ENCODE measurements at regions not wholly inside any gene's neighbourhood (a gene's known extent, or its start where the extent isn't known, plus 50 kb on each side); places are given as distances from the start of the nearest gene placed in this dataset.

DNA sequence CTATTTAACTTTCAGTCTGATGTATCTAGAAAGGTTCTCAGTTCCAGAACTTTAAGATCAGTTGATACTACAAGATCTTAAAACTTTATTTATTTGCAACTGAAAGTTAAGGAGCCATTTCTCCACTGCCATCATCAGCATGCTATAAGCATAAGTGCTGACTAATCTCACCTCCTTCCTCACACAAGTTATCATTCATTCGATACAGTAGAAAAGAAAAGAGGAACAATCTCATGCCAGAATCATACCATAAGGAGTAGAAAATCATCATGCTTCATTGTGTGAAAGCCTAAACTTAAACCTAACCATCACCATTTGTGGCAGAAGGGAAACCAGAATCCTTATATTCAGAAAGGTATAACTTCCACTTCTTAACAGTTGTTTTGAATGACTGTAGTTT, 176.6 kb upstream of the NRXN1 start:
- H3K9me2 ChIP-seq (ENCODE audit: insufficient read depth), result 0 out of 2 replicates have a peak, but pooled peaks cover 4% of the 10 kb centered on the region
- no peaks in the 10 kb centered on the region for H3K36me3 ChIP-seq (ENCODE audit: low read depth)
- no peaks in the 10 kb centered on the region for H3K79me2 ChIP-seq (ENCODE audit: low read depth)
- no peaks in the 10 kb centered on the region for H3F3A ChIP-seq (ENCODE audit: insufficient read depth, low read depth)
- TF ChIP-seq EZH2 (IDR thresholded peaks at IDR 0.05; ENCODE audit: low read depth), result no peak
- TF ChIP-seq, protein P1, sequence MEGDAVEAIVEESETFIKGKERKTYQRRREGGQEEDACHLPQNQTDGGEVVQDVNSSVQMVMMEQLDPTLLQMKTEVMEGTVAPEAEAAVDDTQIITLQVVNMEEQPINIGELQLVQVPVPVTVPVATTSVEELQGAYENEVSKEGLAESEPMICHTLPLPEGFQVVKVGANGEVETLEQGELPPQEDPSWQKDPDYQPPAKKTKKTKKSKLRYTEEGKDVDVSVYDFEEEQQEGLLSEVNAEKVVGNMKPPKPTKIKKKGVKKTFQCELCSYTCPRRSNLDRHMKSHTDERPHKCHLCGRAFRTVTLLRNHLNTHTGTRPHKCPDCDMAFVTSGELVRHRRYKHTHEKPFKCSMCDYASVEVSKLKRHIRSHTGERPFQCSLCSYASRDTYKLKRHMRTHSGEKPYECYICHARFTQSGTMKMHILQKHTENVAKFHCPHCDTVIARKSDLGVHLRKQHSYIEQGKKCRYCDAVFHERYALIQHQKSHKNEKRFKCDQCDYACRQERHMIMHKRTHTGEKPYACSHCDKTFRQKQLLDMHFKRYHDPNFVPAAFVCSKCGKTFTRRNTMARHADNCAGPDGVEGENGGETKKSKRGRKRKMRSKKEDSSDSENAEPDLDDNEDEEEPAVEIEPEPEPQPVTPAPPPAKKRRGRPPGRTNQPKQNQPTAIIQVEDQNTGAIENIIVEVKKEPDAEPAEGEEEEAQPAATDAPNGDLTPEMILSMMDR (conservative IDR thresholded peaks at IDR 0.05), result no peak
- H3K4me2 ChIP-seq, result no peak overlapping the region
- H3K9me3 ChIP-seq (ENCODE audit: insufficient read depth, low read depth), result no peaks in the 10 kb centered on the region
- BruUV-seq (replicated peaks), result no TSS peak
- DNase-seq, result no peak
- POLR2A ChIA-PET (ENCODE audit: unreplicated experiment), result no interaction called here
- H3K27ac ChIP-seq, result no peak overlapping the region
- intact Hi-C loops (cut with micrococcal nuclease; ENCODE audit: unreplicated experiment), result no loop called here
- CTCF ChIA-PET, result no interaction called here
- H3K4me3 ChIP-seq, result no peak overlapping the region
- no peaks in the 10 kb centered on the region for H4K20me1 ChIP-seq (ENCODE audit: insufficient read depth)
- H2AFZ ChIP-seq, result no peak overlapping the region
- no peaks in the 10 kb centered on the region for H3K27me3 ChIP-seq (ENCODE audit: insufficient read depth, low read depth)
- H3K4me1 ChIP-seq (replicated peaks; ENCODE audit: insufficient read depth), result no peaks in the 10 kb centered on the region

DNA sequence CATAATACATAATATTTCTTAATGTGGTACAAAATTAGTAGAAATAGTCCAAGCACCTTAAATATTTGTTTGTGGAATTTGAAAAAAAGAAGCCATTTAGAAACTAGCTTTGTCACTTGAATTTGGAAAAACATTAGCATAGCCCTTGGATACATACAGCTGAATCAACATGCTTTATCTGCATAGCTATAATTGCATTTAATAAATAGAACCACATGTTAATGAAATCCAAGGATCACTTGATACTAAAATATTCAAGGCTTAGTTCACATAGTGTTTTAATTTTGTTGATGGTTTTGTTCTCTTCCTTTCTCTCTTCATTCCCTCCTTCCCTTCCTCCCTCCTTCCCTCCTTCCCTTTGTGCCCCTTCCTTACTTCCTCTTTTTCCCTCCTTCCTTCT, 169.4 kb upstream of the NRXN1 start:
- no peak for DNase-seq
- H3K36me3 ChIP-seq (ENCODE audit: low read depth), result no peaks in the 10 kb centered on the region
- BruUV-seq (replicated peaks), result no TSS peak
- H3K4me1 ChIP-seq (replicated peaks; ENCODE audit: insufficient read depth), result no peaks in the 10 kb centered on the region
- H3F3A ChIP-seq (ENCODE audit: insufficient read depth, low read depth), result no peaks in the 10 kb centered on the region
- no peak overlapping the region for H3K27ac ChIP-seq
- H3K4me2 ChIP-seq, result no peak overlapping the region
- ChIA-PET POLR2A (ENCODE audit: unreplicated experiment) (no interaction called here), CTCF (no interaction called here)
- no peaks in the 10 kb centered on the region for H3K27me3 ChIP-seq (ENCODE audit: insufficient read depth, low read depth)
- H3K9me3 ChIP-seq (ENCODE audit: insufficient read depth, low read depth), result no peaks in the 10 kb centered on the region
- no peak overlapping the region for H2AFZ ChIP-seq
- H3K9me2 ChIP-seq (ENCODE audit: insufficient read depth), result no peaks in the 10 kb centered on the region
- intact Hi-C loops (cut with micrococcal nuclease; ENCODE audit: unreplicated experiment), result no loop called here
- no peaks in the 10 kb centered on the region for H3K79me2 ChIP-seq (ENCODE audit: low read depth)
- TF ChIP-seq, protein P1 (conservative IDR thresholded peaks at IDR 0.05), result no peak
- no peak for TF ChIP-seq EZH2 (IDR thresholded peaks at IDR 0.05; ENCODE audit: low read depth)
- H3K4me3 ChIP-seq, result no peak overlapping the region
- no peaks in the 10 kb centered on the region for H4K20me1 ChIP-seq (ENCODE audit: insufficient read depth)

DNA sequence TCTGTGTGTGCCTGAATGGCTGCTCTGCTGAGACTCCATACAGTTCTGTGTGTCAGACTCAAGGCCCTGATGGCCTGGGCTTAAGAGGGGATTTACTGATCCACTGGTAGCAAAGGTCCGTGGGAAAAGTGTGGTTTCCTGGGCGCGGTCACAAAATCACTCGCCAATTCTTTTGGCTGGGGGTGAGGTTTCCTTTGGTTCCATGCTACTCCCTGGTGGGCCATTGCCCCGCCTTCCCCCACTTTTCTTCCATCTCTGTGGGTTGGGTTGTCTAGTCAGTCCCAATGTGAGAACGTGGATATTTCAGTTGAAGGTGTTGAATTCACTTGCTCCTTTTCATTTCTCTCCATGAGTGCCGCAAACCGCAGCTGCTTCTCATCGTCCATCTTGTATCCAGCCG, 162.7 kb upstream of the NRXN1 start:
- H3K27ac ChIP-seq, result no peak overlapping the region
- 0 out of 2 replicates have a peak, but pooled peaks cover 2% of the 10 kb centered on the region for H3K27me3 ChIP-seq (ENCODE audit: insufficient read depth, low read depth)
- POLR2A ChIA-PET (ENCODE audit: unreplicated experiment), result no interaction called here
- no peaks in the 10 kb centered on the region for H3K4me1 ChIP-seq (replicated peaks; ENCODE audit: insufficient read depth)
- no peaks in the 10 kb centered on the region; the same call in 1 of the 2 replicates for H3K9me2 ChIP-seq (ENCODE audit: insufficient read depth)
- intact Hi-C loops (cut with micrococcal nuclease; ENCODE audit: unreplicated experiment), result no loop called here
- no peaks in the 10 kb centered on the region for H3F3A ChIP-seq (ENCODE audit: insufficient read depth, low read depth)
- no peaks in the 10 kb centered on the region for H4K20me1 ChIP-seq (ENCODE audit: insufficient read depth)
- H2AFZ ChIP-seq, result 0 out of 2 replicates have a peak overlapping the region, but pooled peaks have one; percentile 19
- H3K4me2 ChIP-seq, result no peak overlapping the region
- H3K4me3 ChIP-seq, result no peak overlapping the region
- TF ChIP-seq EZH2 (IDR thresholded peaks at IDR 0.05; ENCODE audit: low read depth), result no peak
- TF ChIP-seq, protein P1 (conservative IDR thresholded peaks at IDR 0.05), result no peak
- H3K79me2 ChIP-seq (ENCODE audit: low read depth), result no peaks in the 10 kb centered on the region
- H3K36me3 ChIP-seq (ENCODE audit: low read depth), result no peaks in the 10 kb centered on the region
- DNase-seq, result no peak
- CTCF ChIA-PET, result no interaction called here
- BruUV-seq (replicated peaks), result no TSS peak
- no peaks in the 10 kb centered on the region for H3K9me3 ChIP-seq (ENCODE audit: insufficient read depth, low read depth)

All from PC-9 (cell line).